Karpas-422 (cell line): ENCODE measurements at regions not wholly inside any gene's neighbourhood (a gene's known extent, or its start where the extent isn't known, plus 50 kb on each side); places are given as distances from the start of the nearest gene placed in this dataset.
"Not testable (repeated sequence)": the region's sequence is repeated elsewhere in the genome, so short reads cannot be mapped to it uniquely, and the experiment has no call there.

Experiments
- DNase-seq: peaks from one replicate; pipeline ENCODE4 v3.0.0-alpha.2; 2015
- H2AFZ ChIP-seq: fragments of 200-600 bp; sonication (generic); 2 replicates; pipeline ENCODE4 v1.6.1; 2014; ENCODE audit warnings: antibody characterized with exemption, low read length, mixed read lengths
- H3K27ac ChIP-seq: fragments of 200-600 bp; sonication (generic); 2 replicates; pipeline ENCODE4 v1.5.1; 2014; ENCODE audit warnings: mild to moderate bottlenecking, low read length, moderate library complexity
- H3K27me3 ChIP-seq: fragments of 200-600 bp; sonication (generic); 2 replicates; pipeline ENCODE4 v1.6.1; 2014; ENCODE audit warnings: low read length, mixed read lengths
- H3K36me3 ChIP-seq: fragments of 200-600 bp; sonication (generic); 2 replicates; pipeline ENCODE4 v1.6.1; 2014; ENCODE audit warnings: low read length, mixed read lengths; ENCODE audit not compliant: insufficient read depth
- H3K4me1 ChIP-seq: fragments of 200-600 bp; sonication (generic); 2 replicates; pipeline ENCODE4 v1.6.1; 2014; ENCODE audit warnings: mild to moderate bottlenecking, low read length, mixed read lengths
- H3K4me2 ChIP-seq: fragments of 200-600 bp; sonication (generic); 2 replicates; pipeline ENCODE4 v1.6.1; 2014; ENCODE audit warnings: low read length, low read depth, mild to moderate bottlenecking; ENCODE audit not compliant: poor library complexity, severe bottlenecking
- H3K4me3 ChIP-seq: fragments of 200-600 bp; sonication (generic); 2 replicates; pipeline ENCODE4 v1.5.1; 2014; ENCODE audit warnings: mild to moderate bottlenecking, antibody characterized with exemption, low read length, mixed read lengths
- H3K79me2 ChIP-seq: fragments of 200-600 bp; sonication (generic); 2 replicates; pipeline ENCODE4 v1.6.1; 2014; ENCODE audit warnings: mild to moderate bottlenecking, low read length, mixed read lengths
- H3K9ac ChIP-seq: fragments of 200-600 bp; sonication (generic); 2 replicates; pipeline ENCODE4 v1.6.0; 2014; ENCODE audit warnings: low read length
- H3K9me2 ChIP-seq: fragments of 200-600 bp; sonication (generic), shearing (Covaris generic); replicated peaks from 2 replicates; pipeline ENCODE4 v1.6.0; 2014; ENCODE audit warnings: mild to moderate bottlenecking, low read length, moderate library complexity; ENCODE audit not compliant: insufficient read depth
- H3K9me3 ChIP-seq: fragments of 300-700, 200-600 bp; sonication (generic); 2 replicates; pipeline ENCODE4 v1.6.1; 2014; ENCODE audit warnings: low read length, mixed read lengths
- H4K20me1 ChIP-seq: fragments of 200-600 bp; sonication (generic); 2 replicates; pipeline ENCODE4 v1.6.1; 2014; ENCODE audit warnings: mild to moderate bottlenecking, antibody characterized with exemption, low read length, low read depth; ENCODE audit not compliant: insufficient read depth

DNA sequence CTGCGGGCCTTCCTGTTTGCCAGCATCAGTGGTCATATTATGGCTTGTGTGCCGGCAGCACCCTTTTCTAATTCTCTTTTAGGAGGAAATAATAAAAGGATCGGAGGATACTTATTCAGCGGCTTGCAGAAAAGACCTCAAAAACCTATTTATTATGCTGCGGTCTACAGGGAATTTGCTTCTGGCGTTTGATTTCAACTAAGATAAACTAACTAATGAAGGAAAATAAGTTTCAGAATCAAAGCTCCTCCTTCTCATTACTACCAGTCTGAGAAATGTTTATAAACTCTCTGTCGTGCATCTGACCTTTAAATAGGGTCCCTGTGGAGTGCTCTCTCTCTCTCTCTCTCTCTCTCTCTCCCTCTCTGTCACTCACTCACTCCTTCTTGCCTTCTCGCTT, 335.0 kb upstream of the GLI3 start:
- H3K4me1 ChIP-seq: no peaks in the 10 kb centered on the region
- DNase-seq: no peak

DNA sequence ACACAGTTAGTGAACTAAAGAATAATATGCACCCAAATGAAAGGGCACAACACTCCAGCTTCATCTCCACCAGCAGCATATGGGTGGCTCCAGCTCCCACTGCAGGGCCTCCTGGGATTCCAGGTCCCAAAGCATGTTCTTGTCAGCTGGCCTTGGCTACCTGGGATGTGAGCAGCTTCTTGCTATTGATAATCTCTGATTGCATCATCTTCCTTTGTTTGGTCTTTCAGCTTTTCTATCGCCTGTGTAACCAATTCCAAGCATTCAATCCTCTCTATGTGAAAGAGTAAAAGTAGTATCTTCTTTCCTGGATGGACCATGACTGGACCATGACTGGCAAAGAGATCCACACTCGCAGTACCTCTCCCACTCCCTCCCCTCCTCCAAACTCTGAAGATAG, 333.9 kb upstream of the GLI3 start:
- Histone ChIP-seq H3K36me3 (no peaks in the 10 kb centered on the region), H3K9me3 (no peaks in the 10 kb centered on the region), H3K4me1 (no peaks in the 10 kb centered on the region), H2AFZ (no peak overlapping the region), H4K20me1 (no peaks in the 10 kb centered on the region), H3K9me2 (no peaks in the 10 kb centered on the region), H3K27ac (no peak overlapping the region), H3K79me2 (no peaks in the 10 kb centered on the region), H3K9ac (no peak overlapping the region), H3K27me3 (no peaks in the 10 kb centered on the region), H3K4me3 (no peak overlapping the region), H3K4me2 (no peak overlapping the region)
- DNase-seq: no peak

More for the DNA sequence above, 335.0 kb upstream of the GLI3 start:
- no peak overlapping the region for H2AFZ ChIP-seq
- no peaks in the 10 kb centered on the region for H4K20me1 ChIP-seq
- no peaks in the 10 kb centered on the region for H3K79me2 ChIP-seq
- no peak overlapping the region for H3K4me2 ChIP-seq
- no peaks in the 10 kb centered on the region for H3K9me3 ChIP-seq
- no peak overlapping the region for H3K27ac ChIP-seq
- H3K9me2 ChIP-seq: no peaks in the 10 kb centered on the region
- no peaks in the 10 kb centered on the region for H3K36me3 ChIP-seq
- H3K9ac ChIP-seq: no peak overlapping the region
- no peaks in the 10 kb centered on the region for H3K27me3 ChIP-seq
- no peak overlapping the region for H3K4me3 ChIP-seq

DNA sequence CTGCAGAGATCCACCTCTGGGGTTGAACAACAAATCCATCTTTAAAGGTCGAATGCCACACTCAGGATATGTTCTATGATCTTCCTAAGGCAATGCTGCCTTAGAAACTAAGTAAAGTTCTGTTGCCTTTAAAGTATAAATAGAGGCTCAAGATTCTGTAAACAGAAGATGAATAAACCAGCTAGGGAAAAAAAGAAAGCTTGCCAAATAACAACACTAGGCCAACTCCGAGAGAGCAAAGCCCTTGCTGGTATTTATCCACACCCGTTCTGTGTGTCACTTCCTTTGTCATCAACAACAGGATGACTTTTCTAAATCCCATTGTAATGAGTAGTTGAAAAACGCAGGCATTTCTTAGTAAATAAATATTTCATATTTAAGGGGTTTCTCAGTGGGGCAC, 330.0 kb upstream of the GLI3 start:
- H3K27ac ChIP-seq: no peak overlapping the region
- DNase-seq: no peak
- no peak overlapping the region for H3K4me2 ChIP-seq
- H3K9me3 ChIP-seq: no peaks in the 10 kb centered on the region; the same call in 1 of the 2 replicates
- no peaks in the 10 kb centered on the region for H3K79me2 ChIP-seq
- H3K4me3 ChIP-seq: no peak overlapping the region
- no peaks in the 10 kb centered on the region for H3K9me2 ChIP-seq
- H3K4me1 ChIP-seq: no peaks in the 10 kb centered on the region
- H3K36me3 ChIP-seq: no peaks in the 10 kb centered on the region
- no peaks in the 10 kb centered on the region for H3K27me3 ChIP-seq
- H2AFZ ChIP-seq: no peak overlapping the region
- no peak overlapping the region for H3K9ac ChIP-seq
- no peaks in the 10 kb centered on the region for H4K20me1 ChIP-seq

DNA sequence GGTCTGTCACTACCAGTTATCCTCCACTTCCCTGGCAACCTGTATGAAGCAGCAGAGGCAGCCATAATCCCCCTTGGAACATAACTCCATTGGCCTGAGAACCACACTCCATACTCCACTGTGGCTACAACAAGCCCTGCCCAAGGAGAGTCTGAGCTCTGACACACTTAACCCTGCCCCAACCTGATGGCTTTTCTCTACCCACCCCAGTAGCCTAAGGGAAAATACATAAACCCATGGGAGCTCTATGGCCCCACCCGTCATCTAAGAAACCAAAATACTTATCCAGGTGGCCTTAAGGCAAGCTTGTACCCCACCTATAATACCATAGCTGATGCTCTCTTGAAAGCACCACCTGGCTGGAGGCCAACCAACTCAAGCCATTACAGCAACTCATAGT, 324.8 kb upstream of the GLI3 start:
- H3K9me2 ChIP-seq: no peaks in the 10 kb centered on the region
- no peaks in the 10 kb centered on the region for H3K79me2 ChIP-seq
- H3K9me3 ChIP-seq: no peaks in the 10 kb centered on the region; the same call in 1 of the 2 replicates
- no peaks in the 10 kb centered on the region for H3K4me1 ChIP-seq
- DNase-seq: no peak
- H2AFZ ChIP-seq: no peak overlapping the region
- no peaks in the 10 kb centered on the region for H3K36me3 ChIP-seq
- no peak overlapping the region for H3K4me2 ChIP-seq
- no peaks in the 10 kb centered on the region for H4K20me1 ChIP-seq
- H3K9ac ChIP-seq: no peak overlapping the region
- H3K27me3 ChIP-seq: no peaks in the 10 kb centered on the region
- no peak overlapping the region for H3K4me3 ChIP-seq
- H3K27ac ChIP-seq: no peak overlapping the region

DNA sequence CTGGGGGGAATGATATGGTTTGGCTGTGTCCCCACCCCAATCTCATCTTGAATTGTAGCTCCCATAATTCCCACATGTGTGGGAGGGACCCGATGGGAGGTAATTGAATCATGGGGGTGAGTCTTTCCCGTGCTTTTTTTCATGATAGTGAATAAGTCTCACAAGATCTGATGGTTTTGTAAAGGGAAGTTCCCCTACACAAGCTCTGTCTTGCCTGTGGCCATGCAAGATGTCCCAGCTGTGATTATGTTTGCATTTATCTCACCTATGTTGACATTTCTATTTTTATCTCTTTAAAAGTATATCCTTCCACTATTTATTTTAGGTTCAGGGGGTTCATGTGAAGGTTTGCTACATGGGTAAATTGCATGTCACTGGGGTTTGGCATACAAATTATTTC, 323.9 kb upstream of the GLI3 start:
- Histone ChIP-seq H3K4me3 (no peak overlapping the region), H3K36me3 (no peaks in the 10 kb centered on the region), H3K4me1 (no peaks in the 10 kb centered on the region), H3K9me2 (no peaks in the 10 kb centered on the region), H3K9me3 (no peaks in the 10 kb centered on the region; the same call in 1 of the 2 replicates), H3K27me3 (no peaks in the 10 kb centered on the region), H2AFZ (no peak overlapping the region), H3K27ac (no peak overlapping the region), H3K79me2 (no peaks in the 10 kb centered on the region), H3K4me2 (no peak overlapping the region), H3K9ac (no peak overlapping the region), H4K20me1 (no peaks in the 10 kb centered on the region)
- no peak for DNase-seq

DNA sequence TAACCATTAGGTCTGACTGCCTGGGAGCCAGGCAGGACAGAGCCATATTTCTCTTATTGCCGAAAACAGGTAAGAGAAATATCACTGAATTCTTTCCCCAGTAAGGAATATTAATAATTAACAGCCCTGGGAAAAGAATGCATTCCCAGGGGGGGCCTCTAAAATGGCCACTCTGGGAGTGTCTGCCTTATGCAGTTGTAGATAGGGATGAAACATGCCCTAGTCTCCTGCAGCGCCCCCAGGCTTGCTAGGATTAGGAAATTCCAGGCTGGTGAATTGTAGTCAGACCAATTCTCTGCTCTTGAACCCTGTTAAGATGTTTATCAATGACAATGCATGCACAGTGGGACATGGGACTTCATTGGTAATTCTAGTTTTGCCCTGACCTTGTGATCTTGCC, 317.9 kb upstream of the GLI3 start:
- H3K4me1 ChIP-seq, H4K20me1 ChIP-seq, H3K9ac ChIP-seq, H3K4me2 ChIP-seq, H3K79me2 ChIP-seq, H3K9me2 ChIP-seq, DNase-seq, H3K27me3 ChIP-seq, H3K4me3 ChIP-seq, H3K9me3 ChIP-seq, H3K36me3 ChIP-seq, H3K27ac ChIP-seq, H2AFZ ChIP-seq: not testable (repeated sequence)

DNA sequence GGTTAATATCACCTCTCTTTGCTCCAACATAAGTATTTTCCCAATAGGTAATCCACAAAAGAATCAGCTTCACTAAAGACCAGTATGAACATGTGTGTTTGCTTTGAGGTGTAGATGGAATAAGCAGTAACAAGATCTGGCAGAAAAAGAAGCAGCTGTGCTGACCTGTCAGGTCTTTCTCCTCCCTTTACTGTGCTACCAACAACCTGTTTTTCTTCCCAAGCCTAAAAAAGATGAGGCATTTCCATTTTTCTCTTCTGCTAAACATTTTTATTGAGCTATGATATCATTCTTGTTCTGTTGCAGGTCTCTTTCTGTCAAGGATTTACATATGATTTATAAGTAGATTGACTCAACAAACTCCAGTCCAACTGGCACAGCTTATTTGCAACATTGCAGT, 315.2 kb upstream of the GLI3 start:
- Histone ChIP-seq H3K4me1 (no peaks in the 10 kb centered on the region), H3K4me2 (no peak overlapping the region), H3K9ac (no peak overlapping the region), H3K9me3 (0 out of 2 replicates have a peak, but pooled peaks cover 6% of the 10 kb centered on the region), H4K20me1 (no peaks in the 10 kb centered on the region), H3K27me3 (no peaks in the 10 kb centered on the region), H3K27ac (no peak overlapping the region), H3K79me2 (no peaks in the 10 kb centered on the region), H3K4me3 (no peak overlapping the region), H2AFZ (no peak overlapping the region), H3K36me3 (no peaks in the 10 kb centered on the region), H3K9me2 (0 out of 2 replicates have a peak, but pooled peaks cover under 1% of the 10 kb centered on the region)
- no peak for DNase-seq

DNA sequence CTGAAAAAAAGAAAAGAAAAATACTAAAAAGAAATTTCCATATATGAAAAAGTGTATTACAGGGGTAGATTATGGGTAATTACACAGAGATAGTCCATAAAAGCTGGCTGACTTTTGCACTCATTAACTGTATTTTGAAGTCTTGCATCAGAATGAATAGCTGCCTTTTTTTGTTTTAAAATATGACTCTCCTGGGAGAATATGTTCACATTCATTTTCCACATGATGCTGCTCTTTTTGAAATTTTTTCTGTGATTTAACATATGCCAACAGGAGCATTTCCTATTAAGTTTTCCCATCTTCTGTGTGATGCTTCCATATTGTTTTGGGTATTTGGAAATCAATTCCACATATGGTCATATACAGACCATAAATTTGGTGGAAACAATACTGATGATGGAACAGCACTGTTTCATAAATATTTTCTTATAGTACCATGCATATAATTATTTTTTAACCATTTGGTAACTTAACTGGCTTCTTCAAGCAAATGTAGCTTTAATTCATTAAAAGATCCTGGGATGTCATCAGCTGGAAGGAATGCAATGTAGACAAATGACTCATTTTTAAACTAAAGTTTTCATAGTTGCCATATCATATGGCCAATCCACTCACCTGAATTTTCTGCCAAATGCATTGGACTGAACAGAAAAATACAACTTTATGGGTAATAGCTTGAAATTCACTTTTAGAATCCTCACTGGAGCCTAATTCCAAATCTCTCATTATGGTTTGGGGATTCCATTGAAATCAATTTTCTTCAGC, 313.9 kb upstream of the GLI3 start:
- Histone ChIP-seq H2AFZ (no peak overlapping the region), H3K27me3 (no peaks in the 10 kb centered on the region), H3K27ac (no peak overlapping the region), H3K4me3 (no peak overlapping the region), H3K4me2 (no peak overlapping the region), H3K4me1 (no peaks in the 10 kb centered on the region), H3K36me3 (no peaks in the 10 kb centered on the region), H3K9me2 (0 out of 2 replicates have a peak, but pooled peaks cover 3% of the 10 kb centered on the region), H4K20me1 (no peaks in the 10 kb centered on the region), H3K79me2 (no peaks in the 10 kb centered on the region), H3K9me3 (0 out of 2 replicates have a peak, but pooled peaks cover 6% of the 10 kb centered on the region), H3K9ac (no peak overlapping the region)
- no peak for DNase-seq
